GM13977 (cell line): ENCODE measurements at regions not wholly inside any gene's neighbourhood (a gene's known extent, or its start where the extent isn't known, plus 50 kb on each side); places are given as distances from the start of the nearest gene placed in this dataset.

Experiments used
- DNase-seq: peaks from one replicate; pipeline ENCODE4 v3.0.0; 2012; ENCODE audit warnings: low spot score
- CTCF ChIP-seq: IDR thresholded peaks from 2 replicates; pipeline ENCODE4 v1.5.1; 2012; ENCODE audit warnings: mild to moderate bottlenecking, control low read depth; ENCODE audit not compliant: insufficient read depth; ENCODE audit errors: extremely low read depth, missing control alignments
- in situ Hi-C: fragments of 300-500 bp; cut with MboI; formaldehyde crosslinking; loops from one replicate; pipeline ENCODE4 v1.12.0; 2022; ENCODE audit warnings: low sequenced_read_pairs, low pct_unique_long_range_greater_than_20kb, mixed read lengths, inconsistent platforms; ENCODE audit not compliant: unreplicated experiment

GRCh38 chr2:239700686-239701345 is 300.0 kb upstream of the HDAC4 start:
- in situ Hi-C loops, result no loop called here
- no peak for TF ChIP-seq CTCF
- DNase-seq, result no peak

- in situ Hi-C loops, result no loop called here
- no peak for DNase-seq
- no peak for TF ChIP-seq CTCF
These were observed 296.8 kb upstream of the HDAC4 start for GRCh38 chr2:239697399-239698164.

- in situ Hi-C loops, result no loop called here
- no peak for DNase-seq
- TF ChIP-seq CTCF, result no peak
These were observed 295.9 kb upstream of the HDAC4 start for GRCh38 chr2:239696559-239697207.

- no peak for DNase-seq
- TF ChIP-seq CTCF, result no peak
- in situ Hi-C loops, result no loop called here
These were observed 295.0 kb upstream of the HDAC4 start for GRCh38 chr2:239695728-239696240.

GRCh38 chr2:239695106-239695727 is 294.4 kb upstream of the HDAC4 start:
- TF ChIP-seq CTCF, result no peak
- in situ Hi-C loops, result no loop called here
- DNase-seq, result no peak

GRCh38 chr2:239694487-239694886 is 293.7 kb upstream of the HDAC4 start:
- in situ Hi-C loops, result no loop called here

More at GRCh38 chr2:239694487-239694886, 293.7 kb upstream of the HDAC4 start:
- TF ChIP-seq CTCF, result no peak
- DNase-seq, result no peak
